ENCODE measurements at regions not wholly inside any gene's neighbourhood (a gene's known extent, or its start where the extent isn't known, plus 50 kb on each side); places are given as distances from the start of the nearest gene placed in this dataset.
"Not testable (repeated sequence)": the region's sequence is repeated elsewhere in the genome, so short reads cannot be mapped to it uniquely, and the experiment has no call there.

GRCh38 chr6:85227345-85227744 is 222.5 kb upstream of the NT5E start:
- not testable (repeated sequence) for DNase-seq (ENCODE audit: low read depth in 1 of 2, low spot score in 1 of 2)

DNA sequence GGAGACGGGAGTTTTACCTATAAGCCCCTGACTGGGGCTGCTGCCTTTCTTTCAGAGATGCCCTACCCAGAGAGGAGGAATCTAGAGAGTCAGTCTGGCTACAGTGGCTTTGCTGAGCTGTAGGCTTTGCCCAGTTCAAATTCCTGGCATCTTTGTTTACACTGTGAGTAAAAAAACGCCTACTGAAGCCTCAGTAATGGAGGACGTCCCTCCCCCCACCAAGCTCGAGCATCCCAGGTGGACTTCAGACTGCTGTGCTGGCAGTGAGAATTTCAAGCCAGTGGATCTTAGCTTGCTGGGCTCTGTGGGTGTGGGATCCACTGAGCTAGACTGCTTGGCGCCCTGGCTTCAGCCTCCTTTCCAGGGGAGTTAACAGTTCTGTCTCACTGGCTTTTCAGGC is 237.1 kb upstream of the NT5E start:
- DNase-seq (ENCODE audit: low read depth in 1 of 2, low spot score in 1 of 2) = not testable (repeated sequence)

- DNase-seq (ENCODE audit: low read depth in 1 of 2, low spot score in 1 of 2) = no peak
These were observed 254.6 kb upstream of the NT5E start for GRCh38 chr6:85195243-85195642.

- no peak for DNase-seq (ENCODE audit: low read depth in 1 of 2, low spot score in 1 of 2)
These were observed 256.5 kb upstream of the NT5E start for GRCh38 chr6:85193339-85193738.

DNA sequence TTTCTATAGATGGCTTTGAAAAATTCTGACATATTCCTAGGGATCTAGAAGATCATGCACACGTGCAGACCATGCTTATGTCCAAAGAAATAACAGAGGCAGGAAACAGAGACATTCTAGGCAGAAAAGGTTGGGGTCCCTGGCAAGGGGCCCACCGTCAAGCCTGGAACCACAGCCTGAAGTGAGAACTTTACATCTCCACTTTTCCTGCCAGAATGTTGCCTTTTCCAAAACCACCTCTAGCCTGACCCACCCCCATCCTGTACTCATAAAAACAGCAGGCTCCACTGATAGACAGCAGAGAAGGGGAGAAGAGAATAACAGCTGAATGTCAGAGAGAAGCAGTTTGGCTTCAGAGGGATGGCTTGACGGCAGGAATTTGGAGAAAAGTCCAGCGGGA is 257.3 kb upstream of the NT5E start:
- no peak for DNase-seq (ENCODE audit: low read depth in 1 of 2, low spot score in 1 of 2)

GRCh38 chr6:85192186-85192585 is 257.7 kb upstream of the NT5E start:
- no peak for DNase-seq (ENCODE audit: low read depth in 1 of 2, low spot score in 1 of 2)

DNA sequence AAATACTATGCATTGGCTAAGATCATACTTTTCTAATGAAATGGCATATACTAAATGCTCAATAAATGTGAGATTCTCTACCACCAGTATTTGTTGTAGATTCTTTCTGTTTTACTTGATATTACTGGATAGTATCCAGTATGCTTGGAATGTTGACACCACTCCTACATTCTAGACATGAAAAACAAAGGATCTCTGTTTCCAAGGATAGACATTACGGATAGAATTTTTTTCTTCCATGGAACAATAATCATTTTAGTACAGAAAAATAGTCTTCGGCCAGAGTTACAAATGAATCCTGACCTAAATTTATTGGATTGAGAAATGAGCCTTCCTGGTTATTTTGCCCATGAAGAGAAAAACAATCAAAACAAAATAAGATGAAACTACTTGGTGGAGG is 258.2 kb upstream of the NT5E start:
- DNase-seq (ENCODE audit: low read depth in 1 of 2, low spot score in 1 of 2) = no peak

GRCh38 chr6:85186546-85187175 is 263.2 kb upstream of the NT5E start:
- no peak for DNase-seq (ENCODE audit: low read depth in 1 of 2, low spot score in 1 of 2)

DNA sequence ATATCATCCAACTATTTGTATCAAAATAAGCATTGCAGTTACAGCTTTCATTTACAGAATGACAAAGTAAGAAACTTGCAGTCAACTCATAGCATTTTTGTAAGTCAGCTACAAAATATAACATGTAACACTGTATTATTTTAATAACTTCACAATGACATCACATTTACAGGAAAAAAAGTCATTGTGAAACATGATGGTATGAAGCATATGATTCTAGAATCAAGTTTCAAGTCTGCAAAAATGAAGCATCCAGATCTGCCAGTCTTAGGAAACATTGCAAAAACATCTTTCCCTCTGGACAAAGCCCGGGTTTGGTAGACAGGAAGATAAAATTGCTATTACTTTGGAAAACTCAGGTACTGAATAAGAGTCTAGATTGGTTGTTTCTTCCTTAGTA is 263.9 kb upstream of the NT5E start:
- no peak for DNase-seq (ENCODE audit: low read depth in 1 of 2, low spot score in 1 of 2)

- DNase-seq (ENCODE audit: low read depth in 1 of 2, low spot score in 1 of 2) = no peak
These were observed 266.0 kb upstream of the NT5E start for GRCh38 chr6:85183841-85184240.

DNA sequence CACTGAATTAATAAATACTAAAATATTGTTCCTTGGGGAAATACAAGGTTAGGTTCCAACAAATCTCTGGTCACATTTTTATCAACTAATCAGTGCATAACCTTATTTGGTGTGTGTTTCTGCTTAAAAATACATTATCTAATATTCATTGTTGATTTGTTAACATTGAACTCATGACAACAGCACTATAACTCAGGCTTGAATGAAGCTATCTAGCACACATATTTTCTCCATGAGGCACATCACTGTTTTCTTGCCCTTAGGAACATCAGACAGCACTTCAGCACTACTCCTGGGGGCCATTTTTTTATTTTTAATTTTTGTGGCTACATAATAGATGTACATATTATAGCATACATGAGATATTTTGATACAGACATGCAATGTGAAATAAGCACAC is 277.2 kb upstream of the NT5E start:
- no peak for DNase-seq (ENCODE audit: low read depth in 1 of 2, low spot score in 1 of 2)

GRCh38 chr6:85172161-85172560 is 277.7 kb upstream of the NT5E start:
- DNase-seq (ENCODE audit: low read depth in 1 of 2, low spot score in 1 of 2) = no peak

- no peak for DNase-seq (ENCODE audit: low read depth in 1 of 2, low spot score in 1 of 2)
These were observed 280.7 kb upstream of the NT5E start for GRCh38 chr6:85169189-85169588.

DNA sequence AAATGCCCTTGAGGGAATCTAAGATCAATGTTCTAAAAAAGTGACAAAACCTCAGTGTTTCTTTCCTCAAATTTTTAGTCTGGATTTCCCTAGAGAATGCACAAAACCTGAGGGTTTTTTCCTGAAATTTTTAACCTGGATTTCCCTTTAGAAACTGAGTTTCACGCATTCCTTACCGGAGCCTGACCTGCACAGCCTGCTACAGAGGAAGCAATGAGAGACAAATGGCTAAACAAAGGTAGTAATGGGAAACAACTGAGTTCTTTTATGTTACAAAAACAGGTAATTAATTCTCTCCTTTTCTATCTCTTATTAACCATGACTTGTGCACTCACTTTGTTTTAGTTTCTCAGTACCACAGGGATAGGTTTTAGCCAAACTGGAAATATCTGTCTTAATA is 281.7 kb upstream of the NT5E start:
- DNase-seq (ENCODE audit: low read depth in 1 of 2, low spot score in 1 of 2) = no peak

- DNase-seq (ENCODE audit: low read depth in 1 of 2, low spot score in 1 of 2) = no peak
These were observed 283.7 kb upstream of the NT5E start for GRCh38 chr6:85166114-85166741.

DNA sequence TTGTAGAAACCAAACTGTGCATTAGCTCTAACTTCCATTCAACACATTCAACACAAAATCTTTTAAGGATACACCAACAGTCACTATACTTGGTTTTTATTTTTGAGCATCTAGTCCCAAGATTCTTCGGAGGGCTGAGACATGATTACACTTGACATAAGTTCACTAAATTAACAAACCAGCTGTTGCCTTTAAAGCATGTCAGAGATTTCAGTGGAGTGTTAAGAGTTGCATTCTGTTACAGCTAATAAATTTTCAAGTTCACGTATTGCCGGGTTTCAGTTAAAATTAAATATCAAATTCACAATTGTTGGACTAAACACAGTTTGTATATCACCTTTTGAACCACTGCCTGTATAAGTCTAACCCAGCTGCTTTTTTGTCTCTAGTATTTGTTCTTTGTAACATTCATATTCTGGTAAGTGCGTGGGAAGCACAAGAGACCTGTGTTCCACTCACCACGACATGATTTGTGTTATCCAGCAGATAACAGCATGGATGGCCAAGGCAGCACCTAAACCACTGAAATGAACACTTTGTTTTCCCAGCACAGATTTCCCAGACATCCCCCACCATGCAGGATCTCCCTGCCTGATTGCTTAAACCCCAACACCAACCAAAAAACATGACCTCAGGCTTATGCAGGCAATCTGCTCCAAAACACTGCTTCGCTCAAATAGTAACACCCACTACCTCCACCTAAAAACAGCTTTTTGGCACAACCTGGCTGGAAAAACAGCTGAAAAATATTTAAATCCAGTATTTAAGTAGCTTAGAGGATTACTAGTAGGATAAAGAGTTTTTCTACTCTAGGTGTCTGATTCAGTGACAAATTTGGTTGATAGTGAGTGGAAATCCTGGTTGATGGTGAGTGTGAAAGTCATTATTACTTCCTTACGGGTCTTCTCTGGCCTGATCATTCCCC is 286.5 kb upstream of the NT5E start:
- DNase-seq (ENCODE audit: low read depth in 1 of 2, low spot score in 1 of 2) = no peak

GRCh38 chr6:85157311-85157710 is 292.6 kb upstream of the NT5E start:
- no peak for DNase-seq (ENCODE audit: low read depth in 1 of 2, low spot score in 1 of 2)

DNA sequence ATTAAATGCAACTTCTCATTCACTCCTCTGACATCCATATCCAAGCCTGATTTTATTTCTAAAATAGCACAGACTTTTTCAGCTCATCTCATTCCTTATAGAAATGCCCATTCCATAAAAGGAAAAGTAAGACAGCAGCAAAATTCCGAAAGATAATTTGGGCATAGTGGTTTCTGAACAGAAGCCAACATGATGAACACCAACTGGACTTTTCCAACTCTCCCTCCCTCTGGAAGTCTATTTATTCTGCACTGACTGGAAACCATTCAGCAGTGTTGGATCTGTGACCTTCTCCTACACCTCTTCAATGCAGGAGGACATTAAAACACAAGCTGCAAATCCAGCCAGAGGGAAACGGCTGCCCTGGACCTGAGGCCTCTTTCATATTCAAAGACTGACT is 306.2 kb upstream of the NT5E start:
- DNase-seq (ENCODE audit: low read depth in 1 of 2, low spot score in 1 of 2) = no peak

- no peak for DNase-seq (ENCODE audit: low read depth in 1 of 2, low spot score in 1 of 2)
These were observed 312.0 kb upstream of the NT5E start for GRCh38 chr6:85137865-85138264.

DNA sequence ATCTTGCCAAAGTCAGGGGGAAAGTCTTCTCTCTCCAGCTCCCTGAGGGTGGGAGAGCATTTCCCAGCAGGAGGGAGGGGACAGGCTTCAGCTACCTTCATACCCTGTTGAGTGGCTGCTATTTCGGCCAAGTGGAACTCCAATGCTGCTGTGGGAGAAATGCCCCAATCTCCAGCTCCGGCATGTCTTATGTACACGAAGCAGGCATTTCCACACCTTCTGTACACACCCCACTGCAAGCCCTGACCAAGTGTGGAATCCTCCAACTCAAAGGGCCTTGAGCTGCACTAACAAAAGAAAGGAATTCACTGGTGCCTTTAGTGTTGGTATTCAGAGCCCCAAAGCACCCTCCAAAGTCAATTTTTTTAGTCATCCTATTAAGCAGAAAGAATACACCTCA is 313.6 kb upstream of the NT5E start:
- DNase-seq (ENCODE audit: low read depth in 1 of 2, low spot score in 1 of 2) = no peak

GRCh38 chr6:85135376-85136094 is 314.3 kb upstream of the NT5E start:
- no peak for DNase-seq (ENCODE audit: low read depth in 1 of 2, low spot score in 1 of 2)

GRCh38 chr6:85134172-85134571 is 315.7 kb upstream of the NT5E start:
- no peak for DNase-seq (ENCODE audit: low read depth in 1 of 2, low spot score in 1 of 2)

Measured in activated T-helper 1 cell treated with anti-CD3 and anti-CD28 coated beads, Interleukin-2, amount 50 U/mL, for 16 hours (primary cell).